GM18502 (cell line): ENCODE measurements at regions not wholly inside any gene's neighbourhood (a gene's known extent, or its start where the extent isn't known, plus 50 kb on each side); places are given as distances from the start of the nearest gene placed in this dataset.

ENCODE experiments used
- ATAC-seq: cut with Tn5 transposase; IDR thresholded peaks from one replicate; pipeline ENCODE4 v1.9.1; 2021; ENCODE audit warnings: mild to moderate bottlenecking; ENCODE audit not compliant: unreplicated experiment, poor library complexity

- ATAC-seq: no peak
These were observed 178.5 kb downstream of the KIF26A start for GRCh38 chr14:104316723-104317491.

DNA sequence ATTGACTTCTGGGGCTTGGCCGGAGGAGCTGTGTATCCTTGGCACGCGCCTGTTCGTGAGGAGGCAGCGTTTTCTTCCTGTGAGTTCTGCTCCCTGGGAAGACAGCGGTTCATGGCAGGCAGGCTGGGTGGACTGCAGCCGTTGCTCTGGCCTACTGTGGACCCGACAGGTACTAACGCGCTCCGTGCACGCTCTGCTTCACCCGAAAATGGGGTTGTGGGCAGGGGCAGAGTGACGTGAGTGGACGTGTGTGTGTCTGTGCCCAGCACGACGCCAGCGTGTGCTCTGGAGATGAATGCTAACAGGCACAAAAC is 179.1 kb downstream of the KIF26A start:
- ATAC-seq: no peak

DNA sequence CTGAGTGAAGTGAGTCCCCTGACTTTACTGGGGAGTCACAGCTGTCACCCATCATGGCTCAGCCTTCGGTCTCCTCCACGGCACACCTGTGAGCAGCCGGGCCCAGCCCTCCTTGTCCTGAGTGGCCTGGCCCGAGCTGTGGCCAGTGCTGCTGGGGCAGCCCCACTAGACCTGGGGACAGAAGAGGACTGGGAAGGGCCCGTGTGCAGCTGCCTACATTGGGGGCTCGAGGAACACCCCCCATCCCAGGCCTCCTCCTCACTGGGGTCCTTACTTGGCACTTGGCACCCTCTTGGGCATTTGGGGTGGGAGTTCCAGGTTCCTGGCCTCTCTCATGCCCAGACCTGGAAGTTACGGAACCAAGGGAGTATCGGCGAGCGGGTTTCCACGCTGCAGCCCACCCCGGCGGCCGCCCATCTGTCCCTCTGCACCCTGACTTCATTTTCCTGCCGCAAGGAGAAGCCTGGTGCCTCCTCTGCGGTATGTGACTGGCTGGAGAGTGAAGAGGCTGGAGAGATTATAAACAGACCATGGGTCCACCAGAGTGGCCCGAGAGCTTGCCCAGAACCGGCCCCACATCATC is 179.7 kb downstream of the KIF26A start:
- no peak for ATAC-seq

DNA sequence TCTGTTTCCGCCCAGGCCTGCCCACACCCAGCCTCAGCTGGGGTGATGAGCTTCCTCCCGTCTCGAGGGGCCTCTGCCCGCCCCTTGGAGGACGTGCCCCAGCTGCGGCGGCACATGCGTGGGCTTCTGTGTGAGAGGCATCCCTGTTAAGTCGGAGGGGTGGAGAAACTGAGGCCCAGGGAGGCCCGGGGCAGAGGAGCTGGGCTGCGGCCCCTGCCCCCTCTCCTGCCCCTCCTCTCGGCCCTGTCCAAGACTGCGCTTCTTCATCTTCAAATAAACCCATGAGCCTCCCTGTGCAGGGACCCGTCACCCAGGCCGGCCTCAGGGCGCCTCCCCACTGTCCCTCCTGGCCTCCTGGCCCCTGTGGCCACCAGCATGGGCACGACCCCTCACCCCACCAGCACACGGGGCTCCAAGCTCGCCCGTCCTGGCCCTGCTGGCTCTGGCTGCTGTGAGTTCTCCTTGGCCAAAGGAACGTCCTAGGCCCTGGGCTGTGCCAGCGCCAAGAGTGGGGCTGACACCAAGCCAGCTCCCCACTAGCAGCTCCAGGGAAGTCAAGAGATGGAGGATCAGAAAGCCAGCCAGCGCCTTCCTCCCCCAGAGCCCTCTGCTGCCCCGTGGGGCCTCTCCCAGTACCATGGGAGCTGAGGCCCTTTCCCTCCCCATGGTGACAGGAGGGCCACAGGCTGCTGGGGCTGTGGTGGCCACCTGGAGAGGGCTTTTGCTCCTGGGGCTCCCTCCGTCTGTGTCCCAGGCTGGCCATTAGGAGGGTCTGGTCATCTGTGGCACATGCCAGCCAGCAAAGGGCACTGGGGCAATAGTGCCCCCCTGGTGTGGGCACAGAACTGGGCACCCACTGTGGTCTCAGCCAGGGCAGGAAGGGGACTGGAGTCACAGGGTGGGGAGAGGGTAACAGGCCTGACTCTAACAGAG is 180.4 kb downstream of the KIF26A start:
- no peak for ATAC-seq

DNA sequence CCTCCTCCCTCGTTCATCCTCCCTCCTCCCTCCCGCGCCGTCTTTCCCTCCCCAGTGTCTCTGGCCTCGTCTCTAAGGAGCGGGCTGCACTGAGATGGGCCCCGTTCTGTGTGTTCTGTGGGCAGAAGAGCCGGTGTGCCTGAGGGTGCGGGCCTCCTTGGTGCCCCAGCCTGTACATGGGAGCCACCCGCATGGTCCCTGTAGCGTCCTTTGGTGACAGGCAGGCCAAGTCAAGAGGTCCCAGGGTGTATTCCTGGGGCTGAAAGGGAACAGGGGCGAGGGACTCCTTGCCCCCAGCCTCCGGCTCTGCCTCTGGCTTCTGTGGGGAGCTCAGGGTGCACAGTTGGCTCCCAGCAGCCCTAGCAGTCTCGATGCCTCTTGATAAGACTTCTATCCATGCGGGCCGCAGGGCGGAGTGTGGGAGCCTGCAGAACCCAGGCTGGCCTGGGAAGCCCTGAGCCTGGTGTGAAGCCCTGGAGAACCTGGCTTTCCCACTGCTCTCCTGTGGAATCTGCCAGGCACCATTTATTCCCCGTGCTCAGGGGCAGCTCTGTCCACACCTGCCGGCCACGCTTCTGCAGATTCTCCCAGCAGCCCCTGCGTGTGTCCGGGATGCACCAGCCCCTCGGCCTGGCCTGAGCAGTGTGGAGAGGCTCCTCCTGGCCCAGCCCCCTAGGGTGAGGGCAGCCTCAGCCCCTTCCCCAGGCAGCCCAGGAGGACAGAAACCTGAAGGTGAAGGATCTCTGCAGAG is 181.3 kb downstream of the KIF26A start:
- no peak for ATAC-seq

GRCh38 chr14:104320611-104321086 is 182.3 kb downstream of the KIF26A start:
- no peak for ATAC-seq

DNA sequence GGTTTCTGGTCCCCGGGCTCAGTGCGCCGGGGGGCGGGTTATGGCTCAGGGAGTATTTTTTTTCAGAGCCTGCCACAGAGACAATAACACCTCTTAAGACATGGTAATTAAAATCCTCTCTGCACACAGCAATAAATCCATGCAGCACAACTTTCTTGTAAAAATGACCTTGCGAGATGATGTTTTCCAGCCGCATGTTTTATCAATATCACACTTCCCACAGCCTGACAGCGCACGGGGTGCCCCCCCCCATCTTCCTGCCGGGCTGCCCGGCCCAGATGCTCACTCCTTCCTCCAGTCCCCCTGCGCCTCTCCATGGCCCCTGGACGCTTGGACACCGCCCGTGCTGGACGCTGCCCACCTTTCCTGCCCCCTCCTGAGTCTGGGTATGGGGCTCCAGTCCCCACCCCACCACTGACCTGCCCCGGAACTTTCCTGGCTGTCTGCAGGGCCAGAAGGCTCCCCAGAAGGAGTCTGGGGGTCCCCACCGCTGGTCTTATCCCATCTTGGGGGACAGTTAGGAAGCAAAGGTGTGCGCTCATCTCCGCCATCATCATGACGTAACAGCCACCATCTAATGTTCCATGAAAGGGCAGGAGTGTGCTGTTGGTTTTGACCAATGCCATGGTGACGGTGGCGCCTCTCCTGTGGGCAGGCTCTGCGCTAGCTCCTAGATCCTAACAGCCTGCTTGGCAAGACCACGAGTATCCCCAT is 182.9 kb downstream of the KIF26A start:
- ATAC-seq: no peak

DNA sequence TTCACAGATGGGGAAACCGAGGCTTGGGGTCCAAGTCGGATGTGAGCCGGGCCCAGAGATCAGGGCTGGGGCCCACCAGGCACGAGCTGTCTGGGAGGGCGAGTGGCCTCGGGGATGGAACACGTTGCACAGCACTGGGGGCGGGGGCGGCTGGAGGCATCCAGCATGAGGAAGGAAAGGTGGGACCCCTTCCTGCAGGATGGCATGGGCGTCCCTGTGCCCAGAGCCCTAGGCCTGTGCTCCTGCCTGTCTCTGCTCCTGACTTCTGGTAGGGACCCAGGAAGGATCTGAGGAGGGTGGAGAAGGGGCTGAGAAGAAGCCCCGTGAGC is 183.4 kb downstream of the KIF26A start:
- no peak for ATAC-seq

DNA sequence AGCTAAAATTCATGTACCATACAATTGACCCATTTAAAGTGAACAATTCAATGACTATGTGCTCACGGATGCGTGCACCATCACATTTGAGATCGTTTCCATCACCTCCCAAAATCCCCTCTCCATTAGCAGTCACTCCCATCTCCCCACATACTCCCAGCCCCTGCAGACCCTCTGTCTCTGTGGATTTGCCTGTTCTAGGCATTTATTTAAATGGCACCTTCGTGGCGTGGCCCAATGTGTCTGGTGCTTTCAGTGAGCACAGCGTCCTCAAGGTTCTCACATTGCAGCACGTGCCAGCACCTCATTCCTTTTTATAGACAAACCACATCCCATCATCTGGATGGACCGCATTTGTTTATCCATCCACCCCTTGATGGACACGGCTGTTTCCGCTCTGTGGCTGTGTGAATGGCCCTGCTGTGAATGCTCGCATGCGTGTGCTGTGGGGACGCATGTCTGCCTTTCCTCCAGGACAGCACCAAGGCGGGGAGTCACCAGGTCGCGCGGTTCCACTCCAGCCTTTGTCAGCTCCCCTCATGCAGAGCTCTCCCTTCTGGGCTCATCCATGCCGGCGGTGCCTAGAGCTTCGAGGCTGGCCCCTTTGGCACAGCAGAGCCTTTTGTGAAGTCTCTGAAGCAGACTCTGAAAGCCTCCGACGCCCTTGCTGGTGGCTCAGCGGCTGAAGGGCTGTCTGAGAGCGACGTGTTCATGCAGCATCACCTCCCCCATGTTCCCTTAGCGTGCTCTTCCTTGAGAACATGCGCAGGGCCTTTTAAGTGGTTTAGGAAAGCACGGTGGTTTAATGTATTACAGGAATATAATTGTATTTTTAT is 184.4 kb downstream of the KIF26A start:
- ATAC-seq: no peak

- no peak for ATAC-seq
These were observed 185.3 kb downstream of the KIF26A start for GRCh38 chr14:104323551-104324175.

GRCh38 chr14:104326848-104327247 is 188.5 kb downstream of the KIF26A start:
- ATAC-seq: no peak

- no peak for ATAC-seq
These were observed 190.2 kb downstream of the KIF26A start for GRCh38 chr14:104328607-104329006.

- no peak for ATAC-seq
These were observed 191.4 kb downstream of the KIF26A start for GRCh38 chr14:104329793-104330192.

- no peak for ATAC-seq
These were observed 193.7 kb downstream of the KIF26A start for GRCh38 chr14:104331871-104332605.

DNA sequence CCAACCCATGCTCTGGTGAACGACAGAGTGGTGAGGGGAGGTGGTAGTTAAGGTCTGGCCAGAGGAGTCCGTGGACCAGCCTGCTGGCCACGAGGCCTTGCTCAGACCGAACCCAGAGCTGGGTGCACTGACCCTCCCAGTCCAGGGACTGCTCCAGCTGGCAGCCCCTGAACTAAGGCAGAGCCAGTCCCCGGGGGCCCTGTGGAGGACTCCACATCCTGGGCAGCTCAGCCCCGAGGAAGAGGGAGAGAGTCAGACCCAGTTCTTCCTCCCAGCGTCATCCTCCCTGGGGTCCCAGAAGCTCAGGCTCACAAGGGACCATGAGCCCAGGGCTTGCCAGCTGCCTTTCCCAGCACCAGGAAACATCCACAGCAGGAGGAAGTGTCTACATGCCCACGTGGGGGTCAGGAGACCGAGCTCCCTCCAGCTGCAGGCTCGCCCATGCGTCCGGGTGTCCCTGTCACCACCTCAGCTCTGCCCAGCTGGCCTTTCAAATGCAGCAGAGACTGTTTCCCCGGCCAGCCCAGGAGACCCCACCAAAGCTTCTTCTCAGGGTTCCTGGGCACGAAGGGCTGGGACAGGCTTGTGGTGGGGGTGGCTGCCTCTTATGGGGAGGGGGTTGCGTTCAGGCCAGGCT is 194.4 kb downstream of the KIF26A start:
- no peak for ATAC-seq

DNA sequence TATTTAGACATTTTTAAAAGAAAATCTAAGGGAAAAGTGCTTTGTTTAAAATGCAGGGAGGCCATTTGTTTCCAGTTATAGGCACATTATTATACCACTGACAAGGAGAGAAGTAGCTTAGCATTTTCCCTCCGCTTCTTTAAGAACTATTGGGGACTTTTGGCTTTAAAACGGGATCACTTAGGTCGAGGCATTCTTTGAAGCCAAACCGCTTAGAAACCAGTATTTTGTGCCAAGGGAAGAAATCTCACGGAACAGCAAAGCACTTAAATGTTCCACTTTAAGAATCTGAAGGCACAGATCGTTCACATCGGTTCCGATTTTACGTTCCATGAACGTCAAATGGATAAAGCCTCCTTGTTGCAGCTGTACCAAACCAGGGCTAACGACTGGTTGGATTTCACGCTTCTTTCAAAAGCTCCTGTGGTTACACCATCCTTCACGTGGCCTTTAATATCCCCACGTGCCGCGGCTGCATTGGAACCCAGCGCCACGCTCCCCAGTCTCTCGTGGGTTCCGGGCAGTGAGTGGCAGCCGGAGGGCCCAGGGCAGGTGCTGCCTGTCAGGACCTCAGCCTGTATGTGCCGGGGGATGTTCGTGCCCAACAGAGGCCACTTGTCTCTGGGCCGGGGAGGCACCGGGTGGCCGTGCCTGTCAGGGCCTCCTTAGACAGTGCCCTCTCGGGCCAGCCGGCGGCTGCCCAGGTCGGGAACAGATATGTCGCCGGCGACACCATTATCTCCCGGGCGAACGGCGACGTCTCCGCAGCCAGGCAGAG is 195.4 kb downstream of the KIF26A start:
- ATAC-seq: no peak
